HG02763 (cell line): ENCODE measurements at regions not wholly inside any gene's neighbourhood (a gene's known extent, or its start where the extent isn't known, plus 50 kb on each side); places are given as distances from the start of the nearest gene placed in this dataset.
A peak's percentile ranks its signal among the peaks of the same experiment; 100 is the strongest.
"Not testable (repeated sequence)": the region's sequence is repeated elsewhere in the genome, so short reads cannot be mapped to it uniquely, and the experiment has no call there.

ENCODE experiments used
- ATAC-seq: cut with Tn5 transposase; IDR thresholded peaks from one replicate; pipeline ENCODE4 v1.9.1; 2021; ENCODE audit warnings: mild to moderate bottlenecking, moderate library complexity; ENCODE audit not compliant: unreplicated experiment

DNA sequence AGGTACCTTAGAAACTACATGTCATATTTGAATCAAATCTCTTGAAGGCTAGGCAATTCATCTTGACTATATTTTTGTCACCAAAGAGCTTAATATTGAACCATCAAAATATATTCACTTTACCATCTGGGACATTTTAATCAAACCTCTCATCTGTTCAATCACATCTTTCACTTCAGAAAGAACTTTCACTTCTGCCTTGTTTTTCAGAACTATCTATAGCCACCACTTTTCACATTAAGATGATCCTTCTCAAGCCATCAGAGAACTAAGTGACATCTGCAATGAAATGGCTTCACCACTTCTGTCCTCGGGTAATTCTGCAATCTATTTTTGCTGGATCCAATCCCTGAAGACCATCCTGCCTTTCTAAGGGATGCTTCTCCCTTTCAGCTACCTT lies 57.8 kb downstream of the OR2B2 start:
- ATAC-seq: no peak

DNA sequence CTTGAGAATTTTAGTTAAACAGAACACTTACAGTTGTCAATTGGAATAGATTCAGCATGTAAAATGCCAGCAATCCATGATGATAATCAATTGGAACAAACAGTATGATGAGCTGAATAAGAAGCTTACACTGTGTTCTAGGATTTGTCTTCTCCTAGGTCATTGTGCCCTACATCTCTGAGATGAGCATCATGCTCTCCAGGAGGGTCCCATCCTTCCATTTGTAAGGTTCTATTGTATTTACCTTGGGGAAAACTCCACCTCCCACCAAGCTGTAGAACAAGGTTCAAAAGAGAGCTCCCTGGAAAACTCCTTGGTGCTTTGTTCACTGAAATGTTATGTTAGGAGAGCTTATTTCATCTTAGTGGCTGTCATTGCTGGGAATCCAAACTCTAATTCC lies 60.8 kb downstream of the OR2B2 start:
- ATAC-seq: no peak

DNA sequence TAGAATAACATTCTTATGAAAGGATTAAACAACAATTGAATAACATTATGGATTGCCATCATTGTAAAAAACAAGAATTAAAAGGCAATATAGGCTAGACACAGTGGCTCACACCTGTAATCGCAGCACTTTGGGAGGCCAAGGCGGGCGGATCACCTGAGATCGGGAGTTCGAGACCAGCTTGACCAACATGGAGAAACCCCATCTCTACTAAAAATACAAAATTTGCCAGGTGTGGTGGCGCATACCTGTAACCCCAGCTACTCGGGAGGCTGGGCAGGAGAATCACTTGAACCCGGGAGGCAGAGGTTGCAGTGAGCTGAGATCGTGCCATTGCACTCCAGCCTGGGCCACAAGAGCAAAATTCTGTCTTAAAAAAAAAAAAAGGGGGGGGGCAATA lies 63.2 kb downstream of the OR2B2 start:
- not testable (repeated sequence) for ATAC-seq

DNA sequence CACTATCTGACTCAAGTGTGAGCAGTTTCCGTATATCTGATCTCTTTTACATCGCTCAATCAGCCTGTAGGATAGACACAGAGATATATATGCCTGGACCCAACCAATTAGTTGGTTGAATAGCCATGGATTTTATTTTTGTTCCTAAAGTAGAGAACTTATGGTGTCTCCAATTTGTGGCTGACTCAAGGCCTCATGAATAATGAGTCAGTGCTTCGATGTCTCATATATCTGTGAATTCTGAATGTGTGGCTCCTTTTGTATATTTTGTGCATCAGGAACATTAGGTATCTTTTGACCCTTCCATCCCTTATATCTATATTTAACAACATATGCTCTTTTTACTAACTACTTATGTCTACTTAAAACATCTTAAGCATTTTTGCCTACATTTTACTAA lies 64.5 kb downstream of the OR2B2 start:
- no peak for ATAC-seq

DNA sequence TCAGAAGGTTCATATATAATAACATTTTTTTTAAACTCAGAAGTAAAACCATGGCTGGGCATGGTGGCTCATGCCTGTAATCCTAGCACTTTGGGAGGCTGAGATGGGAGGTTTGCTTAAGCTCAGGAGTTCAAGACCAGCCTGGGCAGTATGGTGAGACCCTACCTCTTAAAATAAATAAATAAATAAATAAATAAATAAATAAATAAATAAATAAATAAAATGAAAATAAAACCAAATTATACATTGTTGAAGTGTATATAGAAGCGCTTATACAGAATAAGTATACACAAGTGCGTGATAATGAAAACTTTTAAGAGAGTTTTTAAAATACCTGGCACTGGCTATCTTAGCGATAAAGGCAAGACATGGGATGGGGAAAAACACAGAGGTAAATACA lies 71.6 kb downstream of the OR2B2 start:
- ATAC-seq: no peak

DNA sequence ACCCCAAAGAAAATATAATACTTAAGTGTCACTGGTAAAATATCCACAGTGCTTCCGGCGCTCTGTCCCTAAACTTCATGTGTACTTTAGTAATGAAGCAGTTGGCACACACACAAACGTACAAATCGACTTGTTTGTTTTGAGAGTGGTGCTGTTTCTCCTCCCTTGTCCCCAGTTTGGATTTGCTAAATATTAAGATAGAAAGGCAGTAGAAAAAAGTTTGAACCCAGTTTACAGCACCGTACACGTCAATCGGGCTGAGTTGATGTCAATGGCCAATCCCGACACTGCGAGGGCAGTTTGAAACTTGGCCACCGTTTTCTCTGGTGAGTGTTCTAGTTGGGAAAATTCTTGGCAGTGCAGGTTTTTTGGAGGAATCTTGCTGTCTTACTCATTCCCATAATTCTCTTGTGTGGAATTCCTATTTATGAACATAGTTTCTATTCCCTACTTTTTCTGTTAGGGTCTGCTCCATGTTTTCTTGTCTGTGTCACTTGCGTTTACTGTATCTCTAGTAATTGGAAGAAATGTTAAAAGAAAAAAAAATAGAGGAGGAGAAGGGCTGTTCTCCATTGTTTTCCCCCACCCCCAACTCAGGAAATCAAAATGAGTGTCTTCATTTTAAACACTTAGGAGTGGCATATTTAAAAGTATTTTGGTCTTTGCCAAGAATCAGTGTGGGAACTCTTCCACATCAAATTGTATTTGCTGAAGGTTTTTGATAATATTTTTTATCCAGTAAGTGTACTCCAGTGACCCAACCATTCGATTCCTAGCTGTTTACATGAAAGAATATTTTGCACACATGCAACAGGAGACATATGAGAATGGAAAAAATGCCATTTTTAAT lies 72.3 kb downstream of the OR2B2 start:
- ATAC-seq: no peak

DNA sequence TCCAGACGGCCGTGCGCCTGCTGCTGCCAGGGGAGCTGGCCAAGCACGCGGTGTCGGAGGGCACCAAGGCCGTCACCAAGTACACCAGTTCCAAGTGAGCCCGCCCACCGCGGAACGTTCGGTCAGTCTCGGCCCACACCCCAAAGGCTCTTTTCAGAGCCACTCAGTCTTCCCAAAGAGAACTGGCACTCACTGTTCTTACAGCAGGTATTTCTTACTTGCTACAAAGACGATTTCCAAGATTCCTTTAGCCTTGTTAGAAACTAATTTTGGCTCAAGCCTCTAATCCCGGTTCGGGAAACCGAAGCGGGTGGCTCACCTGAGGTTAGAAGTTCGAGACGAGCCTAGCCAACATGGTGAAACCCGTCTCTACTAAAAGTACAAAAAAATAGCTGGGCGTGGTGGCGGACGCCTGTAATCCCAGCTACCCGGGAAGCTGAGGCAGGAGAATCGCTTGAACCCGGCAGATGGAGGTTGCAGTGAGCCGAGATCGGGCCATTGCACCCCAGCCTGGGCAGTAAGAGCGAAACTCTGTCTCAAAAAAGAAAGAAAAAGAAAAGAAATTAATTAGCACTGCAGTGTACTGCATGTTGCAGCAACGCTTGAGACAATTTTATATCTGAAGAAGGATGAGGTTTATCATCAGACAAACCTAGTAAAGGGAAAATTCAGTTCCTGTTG lies 73.1 kb downstream of the OR2B2 start:
- no peak for ATAC-seq

DNA sequence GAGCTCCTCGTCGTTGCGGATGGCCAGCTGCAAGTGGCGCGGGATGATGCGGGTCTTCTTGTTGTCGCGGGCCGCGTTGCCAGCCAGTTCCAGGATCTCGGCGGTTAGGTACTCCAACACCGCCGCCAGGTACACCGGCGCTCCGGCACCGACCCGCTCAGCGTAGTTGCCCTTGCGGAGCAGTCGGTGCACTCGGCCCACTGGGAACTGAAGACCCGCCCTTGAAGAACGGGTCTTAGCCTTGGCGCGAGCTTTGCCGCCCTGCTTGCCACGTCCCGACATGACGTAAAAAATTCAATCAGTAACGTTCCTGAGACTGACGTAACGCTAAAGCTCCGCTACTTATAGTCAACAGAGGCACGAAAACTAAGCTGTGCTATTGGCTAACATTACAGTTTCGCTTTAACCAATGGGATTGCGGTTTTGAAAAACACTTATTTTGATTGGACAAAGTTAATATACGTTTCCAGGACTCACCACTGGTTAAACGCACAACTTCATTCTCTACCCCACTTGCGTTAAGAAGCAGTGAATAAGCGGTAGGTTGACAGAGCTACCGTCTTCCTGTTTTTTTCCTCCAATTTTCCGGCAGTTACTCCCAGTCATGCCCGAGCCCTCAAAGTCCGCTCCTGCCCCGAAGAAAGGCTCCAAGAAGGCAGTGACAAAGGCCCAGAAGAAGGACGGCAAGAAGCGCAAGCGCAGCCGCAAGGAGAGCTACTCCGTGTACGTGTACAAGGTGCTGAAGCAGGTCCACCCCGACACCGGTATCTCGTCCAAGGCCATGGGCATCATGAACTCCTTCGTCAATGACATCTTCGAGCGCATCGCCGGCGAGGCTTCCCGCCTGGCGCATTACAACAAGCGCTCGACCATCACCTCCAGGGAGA lies 73.9 kb downstream of the OR2B2 start:
- peak; percentile 80 for ATAC-seq

DNA sequence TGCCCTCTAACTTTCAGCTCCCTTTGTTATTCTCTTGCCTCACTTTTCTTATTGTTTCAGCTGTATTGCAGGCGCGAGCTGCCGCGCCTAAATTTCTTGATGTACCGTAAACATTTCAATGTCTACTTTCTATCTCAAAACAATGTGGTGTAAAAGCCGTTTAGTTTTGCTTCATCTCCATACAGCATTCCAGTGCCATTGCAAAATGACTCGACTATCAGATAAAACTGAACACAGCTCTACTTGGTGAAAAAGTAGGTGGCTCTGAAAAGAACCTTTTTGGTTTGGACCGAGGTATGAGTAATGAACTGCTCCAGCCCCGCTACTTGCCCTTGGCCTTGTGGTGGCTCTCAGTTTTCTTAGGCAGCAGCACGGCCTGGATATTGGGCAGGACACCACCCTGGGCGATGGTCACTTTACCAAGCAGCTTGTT lies 74.6 kb downstream of the OR2B2 start:
- ATAC-seq: no peak

DNA sequence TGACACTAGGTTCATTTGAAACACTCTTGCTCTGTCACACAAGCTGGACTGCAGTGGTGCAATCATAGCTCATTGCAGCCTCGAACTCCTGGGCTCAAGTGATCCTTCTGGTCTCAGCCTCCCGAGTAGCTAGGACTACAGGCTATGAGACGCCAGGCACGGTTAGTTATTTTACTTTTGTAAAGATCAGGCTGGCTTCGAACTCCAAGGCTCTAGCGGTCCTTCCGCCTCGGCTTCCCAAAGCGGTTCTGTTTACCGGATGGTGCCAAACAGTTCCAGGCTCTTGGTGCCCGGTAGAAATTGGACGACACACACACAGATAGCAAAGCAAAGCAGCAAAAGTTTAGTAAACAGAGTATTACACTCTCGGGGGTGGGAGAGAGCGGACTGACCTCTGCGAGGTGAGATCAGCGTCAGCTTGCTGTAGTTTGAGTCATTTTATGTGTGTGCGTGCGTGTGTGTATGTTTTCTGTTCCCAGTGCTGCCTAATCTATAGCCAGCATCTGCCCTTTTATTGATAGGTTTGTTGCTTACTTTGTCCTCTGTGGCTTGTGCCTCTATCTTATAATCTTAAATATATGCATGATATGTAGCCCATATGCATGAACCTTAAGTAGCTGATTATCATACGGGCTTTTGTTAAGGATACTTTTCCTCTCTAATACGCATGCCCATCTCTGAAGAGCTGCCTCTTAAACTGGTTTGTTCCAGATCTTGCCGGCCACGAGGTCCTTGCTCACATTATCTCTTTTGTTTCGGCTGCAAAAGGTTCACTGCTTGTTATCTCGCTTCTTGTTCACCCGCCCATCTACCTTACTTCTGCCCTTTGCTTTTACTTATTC lies 75.2 kb downstream of the OR2B2 start:
- ATAC-seq: peak; percentile 26

DNA sequence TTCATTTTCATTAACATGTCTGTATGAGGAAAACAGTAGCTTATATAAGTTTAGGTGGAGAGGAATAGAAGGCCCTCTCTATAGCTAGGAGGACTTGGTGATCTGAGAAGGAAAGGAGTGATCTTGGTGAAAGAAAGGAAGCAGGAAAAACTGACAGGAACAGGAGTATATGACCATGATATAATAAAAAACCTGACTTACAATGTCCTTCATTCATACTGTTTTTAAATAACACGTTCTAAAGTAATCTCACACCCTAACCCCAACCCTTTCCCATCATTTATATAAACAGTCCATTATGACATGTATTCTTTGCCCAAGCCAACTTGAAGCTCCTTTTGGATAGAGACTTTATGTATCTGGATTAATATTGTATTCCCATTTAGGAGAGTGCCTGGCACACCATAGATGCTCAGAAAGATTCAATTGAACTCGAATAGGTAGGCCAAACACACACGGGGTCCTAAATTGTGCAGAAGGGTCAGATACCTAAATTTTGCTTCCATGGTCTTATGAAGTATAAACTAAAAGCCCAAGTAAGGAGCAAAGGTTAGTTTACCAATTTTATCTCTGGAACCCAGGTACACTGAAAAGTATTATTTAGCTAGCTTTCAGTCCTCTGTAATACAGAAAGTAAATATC lies 75.9 kb downstream of the OR2B2 start:
- no peak for ATAC-seq

DNA sequence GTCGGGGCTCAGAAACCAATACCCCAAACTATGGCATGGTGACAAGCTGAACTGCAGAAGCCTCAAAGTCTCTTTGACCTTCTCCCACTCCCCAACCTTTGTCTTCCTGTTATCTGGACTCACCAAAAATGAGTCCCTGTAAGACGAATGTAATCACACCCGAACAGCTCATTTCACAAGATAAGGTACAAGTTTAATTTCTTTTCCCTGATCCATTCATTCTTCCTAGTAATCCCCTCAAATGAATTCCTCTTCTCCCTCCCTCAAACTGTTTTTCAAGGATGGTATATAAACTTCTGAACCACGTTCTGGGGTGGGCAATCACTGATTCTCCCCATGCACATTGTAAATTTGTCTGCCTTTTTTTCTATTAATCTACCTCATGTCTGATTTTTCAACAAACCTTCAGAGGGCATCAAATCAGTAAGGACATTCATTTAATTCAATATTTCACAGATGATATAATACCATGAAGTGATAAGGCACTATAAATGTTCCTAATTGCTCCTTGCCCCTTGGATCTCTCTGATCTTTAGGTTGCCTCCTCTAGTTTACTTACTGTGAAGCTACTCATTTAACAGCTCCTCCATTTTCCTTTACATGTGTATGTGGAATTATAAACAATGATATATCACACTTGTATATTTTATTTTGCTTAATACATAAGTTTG lies 77.2 kb downstream of the OR2B2 start:
- ATAC-seq: no peak

DNA sequence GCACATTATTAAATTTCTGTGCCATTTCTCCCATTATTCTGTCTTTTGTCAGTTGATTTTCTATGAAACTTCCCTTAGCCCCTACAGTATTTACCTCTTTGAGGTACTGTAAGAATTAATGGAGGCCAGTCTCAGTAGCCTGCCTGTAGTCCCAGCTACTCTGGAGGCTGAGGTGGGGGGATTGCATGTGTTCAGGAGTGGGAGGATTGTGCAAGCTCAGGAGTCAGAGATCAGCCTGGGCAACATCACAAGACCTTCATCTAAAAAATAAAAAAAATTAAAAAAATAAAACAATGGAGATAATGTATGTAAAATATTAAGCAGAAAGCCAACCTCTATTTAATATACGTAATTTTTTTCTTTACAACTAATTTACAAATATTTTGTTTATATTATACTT lies 77.8 kb downstream of the OR2B2 start:
- ATAC-seq: no peak

DNA sequence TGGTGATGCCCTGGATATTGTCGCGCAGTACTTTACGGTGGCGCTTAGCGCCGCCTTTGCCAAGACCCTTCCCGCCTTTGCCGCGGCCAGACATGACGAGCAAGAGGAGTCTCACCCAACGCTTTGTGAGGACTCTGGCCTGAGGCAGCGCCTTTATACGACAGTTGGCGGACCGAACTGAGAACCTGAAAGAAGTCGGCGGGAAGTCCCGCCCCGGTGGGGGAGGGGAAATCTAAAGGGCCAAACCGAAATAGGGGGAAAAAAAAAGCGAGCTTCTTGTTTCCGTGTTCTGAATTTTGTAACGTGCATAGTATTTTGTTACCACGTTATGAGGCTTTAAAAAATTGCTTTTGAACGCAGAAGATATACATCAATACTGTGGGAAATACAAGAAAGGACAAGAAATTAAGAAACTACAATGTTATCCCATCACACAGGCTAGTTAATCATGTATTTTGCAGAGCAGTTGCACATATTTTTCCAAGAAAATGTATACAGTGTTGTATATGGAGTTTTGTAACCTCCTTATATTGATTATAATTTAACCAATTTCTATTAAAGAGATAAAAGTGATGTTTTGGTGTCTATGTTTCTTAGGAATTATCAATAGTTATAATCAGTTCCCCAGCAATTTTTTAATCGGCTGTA lies 80.6 kb downstream of the OR2B2 start:
- ATAC-seq: peak; percentile 86

DNA sequence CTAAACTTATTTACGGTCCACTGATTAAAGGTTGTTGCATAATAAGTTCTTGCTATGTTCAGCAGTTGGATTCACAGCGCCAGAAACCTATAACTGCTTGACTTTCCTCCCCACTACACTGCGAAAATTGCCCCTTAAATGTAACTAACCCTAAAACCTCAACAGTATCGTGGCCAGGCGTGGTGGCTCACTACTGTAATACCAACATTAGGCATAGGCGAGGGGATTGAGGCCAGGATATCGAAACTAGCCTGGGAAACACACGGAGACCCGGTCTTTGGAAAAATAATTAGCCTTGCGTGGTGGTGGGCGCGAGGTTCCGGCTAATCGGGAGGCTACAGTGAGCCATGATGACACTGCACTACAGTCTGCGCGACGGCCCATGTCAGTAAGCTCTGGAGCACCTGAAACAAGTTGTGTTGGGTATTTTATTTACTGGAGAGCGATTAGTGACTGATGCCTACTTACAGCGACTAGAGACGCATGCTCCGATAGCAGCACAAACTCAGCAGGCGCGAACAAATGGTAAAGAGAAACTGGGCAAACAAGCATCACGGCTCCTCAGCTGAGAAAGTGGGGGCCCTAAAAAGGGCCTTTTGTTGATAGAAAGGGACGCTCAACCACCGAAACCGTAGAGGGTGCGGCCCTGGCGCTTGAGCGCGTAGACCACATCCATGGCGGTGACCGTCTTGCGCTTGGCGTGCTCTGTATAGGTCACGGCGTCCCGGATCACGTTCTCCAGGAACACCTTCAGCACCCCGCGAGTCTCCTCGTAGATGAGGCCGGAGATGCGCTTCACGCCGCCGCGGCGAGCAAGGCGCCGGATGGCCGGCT lies 81.4 kb downstream of the OR2B2 start:
- ATAC-seq: peak; percentile 57

DNA sequence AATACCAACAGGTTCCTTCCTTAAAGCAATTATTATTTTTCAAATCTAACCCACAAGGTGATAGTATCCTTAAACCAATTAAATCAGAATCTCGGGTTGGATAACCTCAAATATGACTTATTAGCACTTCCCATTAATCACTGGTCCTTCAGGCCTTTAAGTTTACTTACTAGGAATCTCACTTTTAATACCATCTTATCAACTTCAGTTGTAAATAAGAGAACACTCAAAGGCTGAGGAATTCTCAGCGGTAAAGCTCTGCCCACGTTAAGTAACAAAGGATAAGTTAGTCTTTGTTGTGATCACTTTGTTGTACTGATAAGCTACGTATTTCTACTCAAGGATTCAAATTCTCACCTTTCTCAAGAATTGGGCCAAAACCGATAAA lies 82.0 kb downstream of the OR2B2 start:
- no peak for ATAC-seq

DNA sequence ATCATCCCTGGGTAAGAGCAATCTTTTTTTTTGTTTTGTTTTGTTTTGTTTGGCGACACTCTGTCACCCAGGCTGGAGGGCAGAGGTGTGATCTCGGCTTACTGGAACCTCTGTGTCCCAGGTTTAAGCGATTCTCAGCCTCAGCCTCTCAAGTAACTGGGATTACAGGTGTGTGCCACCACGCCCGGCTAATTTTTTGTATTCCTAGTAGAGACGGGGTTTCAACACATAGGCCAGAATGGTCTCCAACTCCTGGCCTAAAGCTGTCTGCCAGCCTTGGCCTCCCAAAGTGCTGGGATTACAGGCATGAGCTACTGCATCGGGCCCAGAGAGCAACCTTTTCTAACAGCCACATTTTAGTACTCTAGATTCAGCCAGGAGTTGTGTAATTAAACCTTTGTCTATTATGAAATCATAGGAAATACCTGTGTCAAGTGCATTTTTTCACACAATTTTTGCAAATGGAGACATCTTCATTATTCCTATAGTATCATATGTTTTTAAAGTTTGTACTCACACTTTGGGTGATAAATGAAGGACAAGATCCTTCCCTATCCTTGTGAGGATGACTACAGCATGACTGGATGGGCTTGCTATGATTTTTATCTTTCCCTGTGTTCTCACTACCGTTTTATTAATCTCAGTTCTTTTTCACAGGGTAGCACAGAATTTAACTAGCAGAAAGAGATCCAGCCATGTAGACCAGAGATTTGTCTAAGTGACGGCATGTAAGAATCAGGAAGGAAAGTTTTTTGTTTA lies 82.6 kb downstream of the OR2B2 start:
- no peak for ATAC-seq
